ENCODE measurements at regions not wholly inside any gene's neighbourhood (a gene's known extent, or its start where the extent isn't known, plus 50 kb on each side); places are given as distances from the start of the nearest gene placed in this dataset.

- TF ChIP-seq CTCF (conservative IDR thresholded peaks at IDR 0.05; ENCODE audit: low read depth, low read length), result no peak
- no peak for DNase-seq (ENCODE audit: low read depth)
- H3K4me3 ChIP-seq (ENCODE audit: low read depth, low read length), result no peak overlapping the region
Observed at GRCh38 chr4:85218756-85219155, 252.3 kb upstream of the WDFY3 start.

GRCh38 chr4:85221606-85222005, 253.3 kb upstream of the ARHGAP24 start:
- no peak overlapping the region for H3K4me3 ChIP-seq (ENCODE audit: low read depth, low read length)
- DNase-seq (ENCODE audit: low read depth), result no peak
- no peak for TF ChIP-seq CTCF (conservative IDR thresholded peaks at IDR 0.05; ENCODE audit: low read depth, low read length)

GRCh38 chr4:85222561-85222960, 252.4 kb upstream of the ARHGAP24 start:
- H3K4me3 ChIP-seq (ENCODE audit: low read depth, low read length), result no peak overlapping the region
- TF ChIP-seq CTCF (conservative IDR thresholded peaks at IDR 0.05; ENCODE audit: low read depth, low read length), result no peak
- DNase-seq (ENCODE audit: low read depth), result no peak

GRCh38 chr4:85228264-85228663, 246.7 kb upstream of the ARHGAP24 start:
- peak; percentile 6 for TF ChIP-seq CTCF (conservative IDR thresholded peaks at IDR 0.05; ENCODE audit: low read depth, low read length)
- DNase-seq (ENCODE audit: low read depth), result no peak
- H3K4me3 ChIP-seq (ENCODE audit: low read depth, low read length), result no peak overlapping the region

GRCh38 chr4:85233516-85233915, 241.4 kb upstream of the ARHGAP24 start:
- H3K4me3 ChIP-seq (ENCODE audit: low read depth, low read length), result no peak overlapping the region
- no peak for TF ChIP-seq CTCF (conservative IDR thresholded peaks at IDR 0.05; ENCODE audit: low read depth, low read length)
- no peak for DNase-seq (ENCODE audit: low read depth)

GRCh38 chr4:85243857-85244256, 231.1 kb upstream of the ARHGAP24 start:
- no peak overlapping the region for H3K4me3 ChIP-seq (ENCODE audit: low read depth, low read length)
- no peak for DNase-seq (ENCODE audit: low read depth)
- peak; percentile 28 for TF ChIP-seq CTCF (conservative IDR thresholded peaks at IDR 0.05; ENCODE audit: low read depth, low read length)

- TF ChIP-seq CTCF (conservative IDR thresholded peaks at IDR 0.05; ENCODE audit: low read depth, low read length), result no peak
- DNase-seq (ENCODE audit: low read depth), result no peak
- no peak overlapping the region for H3K4me3 ChIP-seq (ENCODE audit: low read depth, low read length)
Observed at GRCh38 chr4:85244638-85245037, 230.3 kb upstream of the ARHGAP24 start.

Measured in epithelial cell of proximal tubule (primary cell).